ENCODE measurements at regions not wholly inside any gene's neighbourhood (a gene's known extent, or its start where the extent isn't known, plus 50 kb on each side); places are given as distances from the start of the nearest gene placed in this dataset.
A peak's percentile ranks its signal among the peaks of the same experiment; 100 is the strongest.

GRCh38 chr9:88659126-88659525 lies 124.1 kb downstream of the NXNL2 start:
- no peak for DNase-seq

- DNase-seq, result no peak
Measured at GRCh38 chr9:88660611-88661010, 125.6 kb downstream of the NXNL2 start.

- no peak for DNase-seq
Measured at GRCh38 chr9:88661759-88662158, 126.8 kb downstream of the NXNL2 start.

- no peak for DNase-seq
Measured at GRCh38 chr9:88663771-88664419, 128.9 kb downstream of the NXNL2 start.

- DNase-seq, result no peak
Measured at GRCh38 chr9:88664773-88665172, 129.8 kb downstream of the NXNL2 start.

DNA sequence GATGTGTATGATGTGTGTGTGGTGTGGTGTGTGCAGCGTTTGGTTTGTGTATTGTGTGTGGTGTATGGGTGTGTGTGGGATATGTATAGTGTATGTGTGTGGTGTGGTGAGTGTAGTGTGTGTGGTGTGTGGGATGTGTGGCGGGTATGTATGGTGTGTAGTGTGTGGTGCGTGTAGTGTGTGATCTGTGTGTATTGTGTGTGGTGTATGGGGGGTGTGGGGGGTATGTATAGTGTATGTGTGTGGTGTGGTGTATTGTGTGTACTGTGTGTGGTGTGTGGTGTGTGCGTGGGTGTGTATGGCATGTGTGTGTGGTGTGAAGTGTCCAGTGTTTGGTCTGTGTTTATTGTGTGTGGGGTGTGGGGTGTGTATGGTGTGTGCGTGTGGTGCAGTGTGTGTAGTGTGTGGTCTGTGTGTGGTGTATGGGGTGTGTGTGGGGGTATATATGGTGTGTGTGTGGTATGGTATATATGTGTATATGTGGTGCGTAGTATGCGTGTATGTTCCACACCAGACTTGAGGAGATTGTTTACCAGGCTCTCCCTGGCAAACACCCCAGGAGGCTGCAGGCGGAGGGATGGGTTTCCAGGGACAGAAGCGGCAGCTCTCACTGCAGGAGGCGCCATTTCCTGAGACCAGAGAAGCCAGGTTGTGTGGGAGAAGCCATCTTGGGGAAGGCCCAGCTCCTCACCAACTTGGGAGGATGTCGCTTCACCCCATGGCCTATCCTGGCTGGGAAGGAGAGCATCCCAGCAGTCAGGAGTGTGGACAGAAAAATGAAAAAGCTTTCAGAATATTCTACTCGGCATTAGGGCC lies 138.1 kb downstream of the NXNL2 start:
- no peak for DNase-seq

DNA sequence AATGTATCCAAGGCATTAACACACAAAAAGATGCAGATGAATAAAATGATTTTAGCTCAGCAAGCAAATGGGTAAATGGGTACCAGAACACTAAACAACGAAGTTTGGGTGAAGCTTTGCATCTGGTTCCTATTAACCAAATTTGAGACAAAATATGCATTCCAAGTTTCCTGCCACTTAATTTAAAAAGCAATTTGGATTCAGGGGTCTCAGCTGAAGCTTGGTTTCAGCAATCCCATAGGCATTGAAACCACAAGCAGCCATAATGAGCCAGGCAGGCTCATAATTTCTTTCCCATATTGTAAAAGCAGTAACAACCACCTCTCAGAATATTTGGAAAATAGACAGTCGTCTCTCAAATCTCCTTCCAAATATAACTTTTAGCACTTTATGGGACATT lies 138.9 kb downstream of the NXNL2 start:
- no peak for DNase-seq

GRCh38 chr9:88676644-88677043 lies 141.7 kb downstream of the NXNL2 start:
- DNase-seq, result no peak

GRCh38 chr9:88678008-88678407 lies 143.0 kb downstream of the NXNL2 start:
- no peak for DNase-seq

DNA sequence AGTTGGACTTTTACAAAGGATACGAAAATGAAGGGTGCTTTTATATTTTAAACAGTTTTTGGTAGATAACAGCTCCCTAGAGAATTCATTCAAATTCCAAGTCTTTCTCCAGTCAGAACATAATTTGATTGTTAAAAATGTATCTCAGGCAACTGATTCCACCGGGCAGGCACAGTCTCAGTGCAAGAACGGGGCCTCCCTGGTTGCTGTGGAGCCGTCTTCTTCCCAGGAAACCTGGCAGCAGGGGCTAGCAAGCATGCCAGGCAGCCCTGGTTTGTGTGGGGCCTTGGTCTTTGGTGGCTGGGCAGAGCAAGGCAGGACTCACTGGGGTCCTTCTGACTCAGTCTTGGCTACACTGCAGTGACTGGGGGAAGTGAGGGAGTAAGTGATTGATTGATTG lies 143.5 kb downstream of the NXNL2 start:
- DNase-seq, result peak in 8 of 14 donors; percentile 1 to 77 (median 34)

DNA sequence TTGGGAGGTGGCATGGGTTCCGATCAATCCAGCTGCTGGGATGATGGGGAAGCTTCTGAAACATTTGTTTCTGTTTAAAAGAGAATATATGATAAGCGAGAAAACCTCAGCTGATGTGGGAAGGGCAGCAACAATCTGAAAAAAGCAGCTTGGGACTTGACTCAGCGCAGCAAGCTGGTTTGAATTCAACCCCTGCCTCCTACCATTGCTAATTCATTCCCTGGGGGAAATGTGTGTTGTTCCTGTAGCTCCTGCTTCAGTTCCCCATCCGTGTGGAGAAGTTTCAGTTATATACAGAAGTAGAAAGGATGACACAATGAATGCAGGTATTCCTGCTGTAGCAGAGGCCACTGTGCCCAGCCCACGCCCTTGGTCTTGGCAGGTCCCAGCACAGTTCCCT lies 145.1 kb downstream of the NXNL2 start:
- no peak for DNase-seq

DNA sequence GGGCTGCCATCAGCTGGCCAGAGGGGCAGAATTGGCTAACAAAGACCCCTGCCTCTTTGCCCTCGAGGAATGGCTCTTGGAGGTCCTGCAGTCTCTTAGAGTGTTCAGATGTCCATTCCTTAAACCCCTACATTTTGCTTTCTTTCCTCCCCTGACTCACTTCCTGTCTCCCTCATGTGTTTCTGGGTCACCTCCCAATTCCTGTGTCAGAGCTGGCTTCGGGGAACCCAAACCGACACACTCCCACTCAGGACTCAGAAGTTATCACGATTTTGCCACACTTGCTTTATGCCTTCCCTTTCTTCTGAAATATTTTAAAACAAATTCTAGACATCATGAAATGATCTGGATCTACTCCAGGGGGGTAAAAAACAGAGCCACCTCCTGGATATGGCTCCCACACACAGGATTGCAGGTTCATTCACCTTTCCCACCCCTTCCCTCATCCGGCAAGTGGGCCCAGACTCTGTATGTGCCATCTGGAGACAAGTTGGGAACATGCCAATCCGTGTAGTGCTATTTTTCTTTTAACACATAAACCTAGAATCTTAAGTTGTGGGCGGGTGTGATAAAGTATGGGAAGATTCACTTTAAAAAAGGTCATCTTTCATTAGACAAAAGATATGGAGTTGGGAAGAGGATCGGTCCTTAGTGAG lies 145.7 kb downstream of the NXNL2 start:
- DNase-seq, result no peak

DNA sequence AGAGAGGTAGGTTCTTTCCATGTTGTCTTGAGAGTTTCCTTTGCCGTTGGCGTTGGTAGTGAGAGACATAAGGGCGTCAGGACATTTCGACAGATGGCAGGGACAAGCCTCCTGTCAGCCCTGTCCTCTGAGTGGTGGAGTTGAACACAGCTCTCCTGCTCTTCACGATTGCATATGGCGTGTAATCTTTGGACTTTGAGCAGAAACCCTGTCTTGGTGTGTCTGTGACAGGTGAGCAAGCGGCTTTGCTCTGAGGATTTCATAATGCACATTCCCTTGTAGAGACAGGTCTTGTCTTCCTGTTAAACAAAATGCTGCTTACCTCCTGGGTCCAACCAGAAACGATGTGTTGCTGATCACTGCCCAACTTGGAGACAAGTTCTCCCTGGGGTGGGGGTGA lies 146.5 kb downstream of the NXNL2 start:
- no peak for DNase-seq

DNA sequence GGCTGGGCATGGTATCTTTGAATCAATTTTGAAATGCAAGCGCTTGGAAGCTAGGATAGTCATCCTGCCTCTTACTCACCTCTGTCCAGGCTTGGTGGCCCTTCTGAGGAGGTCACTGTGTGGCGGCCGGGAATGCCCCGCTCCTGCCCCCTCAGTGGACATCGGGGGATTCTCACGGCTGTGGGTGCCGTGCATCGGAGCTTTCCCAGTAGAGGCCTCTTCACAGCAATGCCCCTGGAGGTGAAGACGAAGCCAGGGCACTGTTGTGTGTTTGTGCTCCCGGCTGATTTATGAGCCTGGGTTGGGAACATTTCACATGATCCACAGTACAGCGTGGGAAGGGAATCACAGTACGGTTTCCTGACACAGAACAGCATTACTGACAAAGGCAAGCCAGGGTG lies 147.5 kb downstream of the NXNL2 start:
- DNase-seq, result peak in 3 of 14 donors; percentile 2 to 66 (median 28)

DNA sequence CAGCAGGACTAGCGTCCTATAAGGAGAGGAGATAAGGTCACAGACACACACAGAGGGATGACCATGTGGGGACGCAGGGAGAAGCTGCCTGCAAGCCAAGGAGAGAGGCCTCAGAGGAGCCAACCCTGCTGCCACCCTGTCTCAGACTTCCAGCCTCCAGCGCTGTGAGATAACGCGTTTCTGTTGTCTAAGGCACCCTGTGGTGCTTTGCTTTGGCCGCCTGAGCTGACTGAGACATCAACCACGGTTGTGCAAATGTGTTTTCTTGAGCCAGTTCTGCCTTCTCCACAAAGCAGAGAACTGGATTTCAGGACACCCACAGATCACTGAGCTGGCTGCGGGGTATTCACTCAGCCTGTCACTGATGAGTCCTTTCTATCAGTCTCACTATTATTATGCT lies 149.1 kb downstream of the NXNL2 start:
- DNase-seq, result no peak

GRCh38 chr9:88684845-88685244 lies 149.9 kb downstream of the NXNL2 start:
- DNase-seq, result no peak

GRCh38 chr9:88685966-88686365 lies 151.0 kb downstream of the NXNL2 start:
- DNase-seq, result no peak

- DNase-seq, result no peak
Measured at GRCh38 chr9:88689509-88690298, 154.7 kb downstream of the NXNL2 start.

- DNase-seq, result no peak
Measured at GRCh38 chr9:88690628-88691027, 155.7 kb downstream of the NXNL2 start.

DNA sequence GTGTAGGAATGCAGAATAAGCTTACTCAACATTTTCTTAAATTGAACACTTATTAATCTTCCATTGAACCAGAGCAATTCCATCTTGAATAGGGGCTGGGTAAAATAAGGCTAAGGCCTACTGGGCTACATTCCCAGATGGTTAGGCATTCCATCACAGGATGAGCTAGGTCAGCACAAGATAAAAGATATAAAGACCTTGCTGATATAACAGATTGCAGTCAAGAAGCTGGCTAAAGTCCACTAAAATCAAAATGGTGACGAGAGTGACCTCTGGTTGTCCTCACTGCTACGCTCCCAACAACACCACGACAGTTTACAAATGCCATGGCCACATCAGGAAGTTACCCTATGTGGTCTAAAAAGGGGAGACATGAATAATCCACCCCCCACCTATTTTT lies 156.1 kb downstream of the NXNL2 start:
- DNase-seq, result no peak

DNA sequence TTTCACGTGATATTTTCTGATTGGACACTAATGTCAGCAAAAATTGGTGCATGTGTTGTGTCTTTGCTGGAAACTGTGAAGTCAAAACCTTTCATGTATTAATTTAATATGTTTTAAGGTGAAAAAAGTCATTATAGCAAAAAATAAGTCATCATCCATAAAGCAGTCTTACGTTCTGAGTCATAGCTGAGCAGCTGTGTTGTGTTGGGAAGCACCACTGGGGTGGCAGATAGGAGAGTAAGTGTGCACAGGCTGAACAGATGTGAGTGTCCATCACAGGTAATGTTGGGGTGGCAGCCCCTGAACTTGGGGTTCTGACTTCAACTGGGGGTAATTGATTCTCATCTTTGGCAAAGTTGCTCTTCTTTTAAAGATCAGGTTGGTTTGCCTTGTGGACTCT lies 156.8 kb downstream of the NXNL2 start:
- DNase-seq, result no peak

- no peak for DNase-seq
Measured at GRCh38 chr9:88692827-88693226, 157.8 kb downstream of the NXNL2 start.

GRCh38 chr9:88694625-88695024 lies 159.6 kb downstream of the NXNL2 start:
- no peak for DNase-seq

Data from C1 segment of cervical spinal cord (tissue), 14 donors.